Uterus (tissue), 3 donors: ENCODE measurements at regions not wholly inside any gene's neighbourhood (a gene's known extent, or its start where the extent isn't known, plus 50 kb on each side); places are given as distances from the start of the nearest gene placed in this dataset.

ENCODE experiments used
- DNase-seq, 2 donors: peaks; one replicate each; pipeline ENCODE4 v3.0.0-alpha.2; 2019 to 2020
- H3K27ac ChIP-seq, 2 donors: fragments of 200-600 bp; sonication (generic); 1 replicate in 1 of 2; 2 replicates in 1 of 2; pipeline ENCODE4 v1.5.1; 2016 to 2018
- H3K27me3 ChIP-seq, 2 donors: fragments of 200-600 bp; sonication (generic); one replicate each; pipeline ENCODE4 v1.5.1; 2018 to 2019; ENCODE audit warnings: control low read depth in 1 of 2
- H3K36me3 ChIP-seq, 2 donors: fragments of 200-600 bp; sonication (generic); one replicate each; pipeline ENCODE4 v1.5.1; 2019; ENCODE audit warnings: control low read depth in 1 of 2
- H3K4me1 ChIP-seq, 2 donors: fragments of 200-600 bp; sonication (generic); one replicate each; pipeline ENCODE4 v1.5.1; 2018 to 2019; ENCODE audit warnings: control low read depth in 1 of 2
- H3K4me3 ChIP-seq, 2 donors: fragments of 200-600 bp; sonication (generic); 1 replicate in 1 of 2; 2 replicates in 1 of 2; pipeline ENCODE4 v1.5.1; 2018 to 2019; ENCODE audit warnings: mild to moderate bottlenecking in 1 of 2
- H3K9me3 ChIP-seq, 2 donors: fragments of 200-600 bp; sonication (generic); one replicate each; pipeline ENCODE4 v1.5.1; 2019; ENCODE audit warnings: control low read depth in 1 of 2
- CTCF ChIP-seq, 4 experiments: fragments of 200-600 bp in 2 of 4; fragments of 450-650 bp in 2 of 4; sonication (generic) in 2 of 4; IDR thresholded peaks; one replicate each; pipeline ENCODE4 v1.5.1; 2016 to 2019; ENCODE audit warnings: antibody characterized with exemption in 4 of 4, mild to moderate bottlenecking in 2 of 4, moderate library complexity in 1 of 4
- POLR2A ChIP-seq, 2 donors: fragments of 450-650 bp; IDR thresholded peaks; one replicate each; pipeline ENCODE4 v1.6.1; 2016; ENCODE audit warnings: antibody characterized with exemption in 2 of 2, mild to moderate bottlenecking in 1 of 2, moderate library complexity in 1 of 2
- intact Hi-C: fragments of 100-400 bp; cut with DNase I; formaldehyde crosslinking; loops from one replicate; pipeline ENCODE4 v1.15.1; 2023; ENCODE audit warnings: low total_unique reads
- donor health status: DM: yes; HTN: yes; CAD: no.

GRCh38 chr1:193365966-193366365, 179.6 kb upstream of the B3GALT2 start:
- Histone ChIP-seq H3K27me3 (no peaks in the 10 kb centered on the region), H3K36me3 (no peaks in the 10 kb centered on the region), H3K4me1 (no peaks in the 10 kb centered on the region), H3K27ac (no peak overlapping the region), H3K9me3 (no peaks in the 10 kb centered on the region), H3K4me3 (no peak overlapping the region)
- intact Hi-C loops = no loop called here
- TF ChIP-seq CTCF (IDR thresholded peaks at IDR 0.05) (no peak), POLR2A (IDR thresholded peaks at IDR 0.05) (no peak)
- no peak for DNase-seq

- Histone ChIP-seq H3K27ac (no peak overlapping the region), H3K9me3 (no peaks in the 10 kb centered on the region), H3K27me3 (no peaks in the 10 kb centered on the region), H3K4me1 (no peaks in the 10 kb centered on the region), H3K4me3 (no peak overlapping the region), H3K36me3 (no peaks in the 10 kb centered on the region)
- intact Hi-C loops = no loop called here
- TF ChIP-seq POLR2A (IDR thresholded peaks at IDR 0.05) (no peak), CTCF (IDR thresholded peaks at IDR 0.05) (no peak)
- DNase-seq = no peak
These were observed 173.2 kb upstream of the B3GALT2 start for GRCh38 chr1:193359631-193360030.

- TF ChIP-seq CTCF (IDR thresholded peaks at IDR 0.05) = no peak
- DNase-seq = no peak
- no peaks in the 10 kb centered on the region for H3K36me3 ChIP-seq
- H3K4me1 ChIP-seq = no peaks in the 10 kb centered on the region
- no peak overlapping the region for H3K27ac ChIP-seq
- H3K27me3 ChIP-seq = no peaks in the 10 kb centered on the region
- H3K4me3 ChIP-seq = no peak overlapping the region
- H3K9me3 ChIP-seq = no peaks in the 10 kb centered on the region
- intact Hi-C loops = no loop called here
These were observed 172.0 kb upstream of the B3GALT2 start for GRCh38 chr1:193358419-193358818.

GRCh38 chr1:193356249-193356648, 169.8 kb upstream of the B3GALT2 start:
- Histone ChIP-seq H3K4me3 (no peak overlapping the region), H3K9me3 (no peaks in the 10 kb centered on the region), H3K27ac (no peak overlapping the region), H3K36me3 (no peaks in the 10 kb centered on the region), H3K4me1 (no peaks in the 10 kb centered on the region), H3K27me3 (no peaks in the 10 kb centered on the region)
- intact Hi-C loops = no loop called here
- no peak for TF ChIP-seq POLR2A (IDR thresholded peaks at IDR 0.05)
- no peak for TF ChIP-seq CTCF (IDR thresholded peaks at IDR 0.05)
- DNase-seq = no peak

- Histone ChIP-seq H3K27ac (no peak overlapping the region), H3K9me3 (no peaks in the 10 kb centered on the region), H3K4me1 (no peaks in the 10 kb centered on the region), H3K27me3 (no peaks in the 10 kb centered on the region), H3K36me3 (no peaks in the 10 kb centered on the region), H3K4me3 (no peak overlapping the region)
- DNase-seq = no peak
- TF ChIP-seq POLR2A (IDR thresholded peaks at IDR 0.05) = no peak
- no peak for TF ChIP-seq CTCF (IDR thresholded peaks at IDR 0.05)
- intact Hi-C loops = no loop called here
These were observed 169.2 kb upstream of the B3GALT2 start for GRCh38 chr1:193355626-193356025.
